CD4-positive, alpha-beta T cell treated with Interleukin-15 for 4 hours (primary cell): ENCODE measurements at regions not wholly inside any gene's neighbourhood (a gene's known extent, or its start where the extent isn't known, plus 50 kb on each side); places are given as distances from the start of the nearest gene placed in this dataset.
"Not testable (repeated sequence)": the region's sequence is repeated elsewhere in the genome, so short reads cannot be mapped to it uniquely, and the experiment has no call there.

Experiments
- DNase-seq: peaks from one replicate; pipeline ENCODE4 v3.0.0-alpha.2; 2020; ENCODE audit warnings: low spot score

DNA sequence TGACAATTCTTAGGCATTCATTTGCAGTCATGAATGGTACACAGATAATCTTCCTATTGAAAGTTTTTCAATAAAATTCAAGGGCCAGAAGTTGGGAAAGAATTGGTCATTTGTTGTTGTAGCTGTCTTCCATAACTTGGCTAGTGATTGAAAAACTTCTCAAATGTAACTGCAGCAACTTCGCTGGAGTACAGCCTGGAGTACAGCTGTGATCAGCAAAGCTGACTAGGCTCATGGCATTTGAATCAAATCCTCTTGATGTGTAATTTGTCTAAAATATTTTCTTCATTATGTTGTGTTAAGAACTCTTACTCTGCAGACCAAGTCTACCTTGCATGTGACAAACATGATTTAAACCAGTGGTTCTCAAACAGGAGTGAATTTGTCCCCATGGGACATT lies 226.5 kb upstream of the STEAP1 start:
- no peak for DNase-seq

DNA sequence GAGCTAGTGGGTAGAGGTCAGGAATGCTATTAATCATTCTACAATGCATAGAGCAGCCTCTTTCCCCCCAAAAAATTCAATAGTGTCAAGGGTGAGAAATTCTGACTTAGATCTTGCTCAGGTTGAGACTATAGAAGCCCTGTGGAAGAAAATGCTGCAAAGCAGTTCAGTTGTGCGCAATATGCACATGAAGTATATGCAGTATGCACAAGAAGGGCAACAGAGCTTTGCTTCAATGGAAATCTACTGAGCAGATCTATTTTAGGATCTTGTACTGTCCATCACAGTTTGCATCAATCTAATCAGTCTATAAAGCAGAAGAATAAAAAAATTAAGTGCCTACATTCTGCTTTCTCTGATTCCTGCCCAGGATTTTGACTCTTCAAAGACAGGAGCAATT lies 225.8 kb upstream of the STEAP1 start:
- DNase-seq = no peak

DNA sequence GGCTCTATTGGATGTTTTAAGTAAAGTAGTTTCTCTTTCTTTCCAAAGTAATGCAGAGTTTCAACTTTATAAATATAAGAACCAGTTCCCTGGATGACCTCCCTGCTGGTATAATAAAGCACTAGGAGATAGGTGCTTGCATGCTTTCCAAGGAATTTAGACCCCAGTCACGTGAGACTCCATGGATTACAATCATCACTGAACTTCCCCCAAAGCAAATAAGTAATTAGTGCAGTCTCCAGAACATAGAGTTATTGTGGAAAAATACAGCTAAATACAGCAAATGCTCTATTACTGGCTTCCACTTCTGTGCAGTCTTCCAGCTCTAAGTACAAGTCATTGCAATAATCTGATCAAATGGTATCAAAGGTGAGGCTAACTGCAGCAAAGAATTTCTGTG lies 220.2 kb upstream of the STEAP1 start:
- DNase-seq = no peak

DNA sequence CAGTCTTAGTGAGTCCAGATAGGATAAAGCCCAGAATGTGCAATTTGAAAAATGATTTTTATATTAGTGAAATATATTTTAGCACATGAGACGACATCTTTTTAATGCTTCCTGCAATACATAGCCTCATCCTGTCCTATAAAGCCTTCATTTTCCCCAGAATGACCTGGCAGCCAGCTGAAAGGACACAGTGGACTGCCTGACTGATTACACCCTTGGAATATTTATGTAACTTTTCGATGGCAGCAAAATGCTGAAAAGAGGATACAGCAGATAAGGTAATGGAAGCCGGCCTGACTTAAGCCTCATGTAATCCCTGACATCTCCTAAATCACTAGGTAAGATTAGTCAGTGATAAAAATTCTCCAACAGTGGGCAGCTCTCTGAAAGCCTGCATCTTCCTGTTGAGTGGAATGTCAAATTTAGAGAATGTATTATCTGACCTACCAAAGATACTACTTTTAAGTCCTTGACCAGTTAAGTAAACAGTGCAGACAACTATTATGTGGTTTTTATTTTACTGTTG lies 210.7 kb upstream of the STEAP1 start:
- DNase-seq = no peak

DNA sequence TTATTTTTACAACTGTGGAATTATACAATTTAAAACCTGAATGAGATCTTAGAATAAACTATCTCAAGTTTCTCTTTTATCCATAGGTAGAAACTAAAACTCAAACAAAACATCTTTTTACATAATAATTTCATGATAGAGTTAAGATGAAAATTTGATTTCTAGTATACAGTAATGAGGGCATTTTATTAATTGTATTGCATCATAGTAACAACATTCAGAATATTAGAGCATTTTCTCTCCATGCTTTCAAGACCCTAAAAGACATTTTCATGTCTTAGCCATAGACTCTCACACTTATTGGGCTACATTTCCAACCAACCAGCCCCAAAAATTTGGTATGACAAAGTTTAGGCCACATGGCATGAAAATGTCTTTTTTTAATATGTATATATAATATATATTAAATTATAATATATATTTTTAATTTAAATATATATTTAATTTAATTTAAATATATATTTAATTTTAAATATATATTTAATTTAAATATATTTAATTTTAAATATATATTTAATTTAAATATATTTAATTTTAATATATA lies 195.7 kb upstream of the STEAP1 start:
- DNase-seq = no peak

DNA sequence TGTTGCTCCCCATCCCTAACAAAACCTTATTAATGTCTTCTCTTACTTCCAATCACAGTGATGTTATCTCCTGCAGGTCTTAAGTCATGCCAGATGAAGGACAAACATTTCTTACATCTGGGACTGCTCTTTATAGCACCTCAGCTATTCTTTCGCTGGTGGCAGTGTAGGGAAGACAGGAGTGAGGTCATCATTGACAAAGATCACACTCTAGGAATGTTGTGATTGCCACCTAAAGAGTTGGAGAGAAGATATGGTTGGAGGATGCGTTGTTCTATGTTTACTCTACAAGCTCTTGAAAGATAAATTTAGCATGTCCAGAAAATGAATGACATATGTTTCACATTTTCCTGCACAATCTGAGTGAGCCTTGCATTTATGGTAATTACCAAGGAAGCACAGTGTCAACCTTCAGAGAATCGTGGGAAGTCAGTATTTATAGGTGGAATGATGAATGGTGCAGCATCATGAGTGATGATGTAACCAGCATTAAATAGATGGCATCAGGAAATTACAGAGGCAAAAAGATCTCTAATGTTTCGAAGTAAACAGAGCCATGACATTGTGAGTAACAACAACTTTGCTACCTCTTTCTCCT lies 188.1 kb upstream of the STEAP1 start:
- DNase-seq = no peak

DNA sequence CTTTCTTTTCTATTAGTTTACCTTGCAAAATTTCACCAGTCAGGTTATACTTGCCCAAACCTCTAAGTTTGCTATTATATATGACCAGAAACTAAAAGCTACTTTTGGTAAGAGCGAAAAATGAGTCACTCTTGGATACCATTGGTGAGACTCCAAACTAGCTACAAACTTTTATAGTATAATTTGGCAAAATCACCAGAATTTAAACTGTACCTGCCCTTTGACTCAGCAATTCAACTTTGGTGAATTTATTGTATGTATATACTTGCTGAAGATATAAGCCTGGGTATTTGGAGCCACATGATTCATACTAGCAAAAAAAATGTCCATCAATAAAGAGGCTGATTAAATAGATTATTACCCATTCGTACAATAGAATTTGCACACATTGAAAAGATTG lies 178.7 kb upstream of the STEAP1 start:
- DNase-seq = no peak

DNA sequence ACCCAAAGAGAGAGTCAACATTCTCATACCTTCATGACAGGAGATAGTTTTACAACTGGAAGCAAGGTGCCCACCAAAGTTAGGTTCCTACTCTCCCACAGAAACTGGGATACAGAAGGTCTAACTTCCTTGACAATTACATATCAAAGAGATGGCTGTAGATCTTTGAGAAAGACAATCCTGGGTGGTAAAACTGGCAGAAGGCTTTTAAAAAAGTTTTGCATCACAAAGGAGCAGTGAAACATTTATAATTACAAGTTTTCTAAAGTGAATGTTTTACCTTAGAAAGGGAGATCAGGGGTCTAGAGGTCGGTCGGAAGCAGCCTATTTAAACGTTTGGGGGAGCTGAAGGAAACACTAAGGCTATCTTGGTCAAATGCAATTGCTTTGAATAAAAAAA lies 166.6 kb upstream of the STEAP1 start:
- DNase-seq = no peak

DNA sequence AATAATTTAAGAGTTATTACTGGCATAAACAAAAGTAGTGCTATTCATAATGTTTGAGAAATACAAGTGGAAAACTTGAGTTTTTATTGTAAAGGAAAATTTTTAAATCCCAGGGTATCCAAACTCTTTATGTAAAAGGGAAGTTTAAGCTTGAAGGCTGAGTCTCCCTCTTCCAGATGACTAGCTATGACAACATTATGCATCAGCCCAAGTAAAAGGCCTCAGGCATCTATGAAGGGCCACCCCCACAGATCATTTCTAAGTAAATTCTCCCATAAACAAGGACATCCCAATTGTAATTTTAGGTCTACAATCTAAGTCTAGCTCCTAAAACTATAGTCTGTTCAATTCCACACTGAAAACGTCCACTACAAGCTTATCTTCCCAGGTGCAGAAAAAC lies 166.2 kb upstream of the STEAP1 start:
- DNase-seq = no peak

DNA sequence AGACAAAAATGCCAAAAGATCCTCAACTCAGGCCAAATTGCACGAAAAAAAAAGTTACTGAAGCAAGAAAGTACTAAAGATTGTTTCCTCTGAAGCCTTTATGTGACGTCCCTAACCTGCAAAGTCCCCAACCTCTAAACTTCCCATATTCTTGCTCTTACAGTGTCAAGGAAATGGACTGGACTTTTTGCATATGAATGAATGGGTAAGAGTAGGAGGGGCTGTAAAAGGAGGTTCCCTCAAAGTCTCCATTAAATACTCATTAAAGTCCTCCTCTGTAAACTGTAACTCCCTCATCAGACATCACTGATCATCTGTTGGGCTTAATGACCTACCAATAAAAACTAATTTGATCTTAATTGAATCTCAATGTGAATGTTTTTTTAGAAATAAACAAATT lies 164.8 kb upstream of the STEAP1 start:
- no peak for DNase-seq

DNA sequence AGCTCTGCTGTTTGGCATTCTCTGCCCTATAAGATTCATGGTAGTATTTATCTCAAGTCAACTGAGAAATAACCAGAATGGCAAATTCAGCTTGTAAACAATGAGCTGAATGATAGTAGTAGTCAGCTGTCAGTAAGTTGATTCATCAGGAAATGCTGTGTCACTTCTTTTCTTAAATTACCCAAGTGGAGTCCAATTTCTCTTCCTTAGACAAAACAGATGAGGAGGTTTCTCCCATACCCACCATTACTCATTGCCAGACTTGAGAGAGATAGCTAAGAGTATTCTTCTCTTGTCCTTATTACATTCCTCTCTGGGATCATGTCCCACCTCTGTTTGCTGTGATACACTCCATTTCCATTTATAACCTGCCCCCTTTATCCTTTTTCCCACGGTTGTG lies 159.8 kb upstream of the STEAP1 start:
- no peak for DNase-seq

DNA sequence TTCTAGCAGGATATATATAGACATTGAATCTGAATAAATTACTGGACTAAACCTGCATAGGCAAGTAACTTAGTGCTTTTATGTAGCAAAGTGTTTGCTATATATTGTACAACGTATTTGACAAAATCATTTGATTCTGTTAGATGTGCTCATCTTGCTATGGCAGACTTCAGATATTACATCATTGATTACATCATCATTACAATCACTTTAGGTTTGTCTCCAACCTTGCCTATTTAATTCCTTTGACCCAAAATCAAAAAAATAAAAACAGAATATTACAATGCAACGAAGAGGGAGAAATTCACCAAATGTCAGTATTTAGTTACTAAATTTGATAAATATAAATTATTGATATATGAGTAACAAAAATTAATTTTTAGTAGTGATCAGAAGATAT lies 155.7 kb upstream of the STEAP1 start:
- DNase-seq = no peak

DNA sequence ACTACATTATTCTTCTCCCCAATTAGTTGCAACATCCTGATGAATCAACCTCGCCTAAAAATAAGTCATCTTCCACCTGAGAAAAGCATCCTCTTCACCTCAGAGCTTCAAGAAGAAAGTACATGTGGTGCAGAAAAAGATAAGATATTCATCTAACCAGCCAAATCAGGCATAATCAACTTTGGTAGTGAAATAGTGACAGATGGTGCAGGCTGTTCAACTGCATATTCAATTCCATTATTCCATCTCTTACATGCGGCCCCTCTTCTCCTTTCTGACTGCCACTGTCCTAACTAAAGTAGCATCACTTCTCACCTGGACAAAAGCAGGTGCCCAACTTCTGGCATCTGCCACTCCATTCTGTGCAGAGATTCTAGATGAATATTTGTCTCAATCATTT lies 148.4 kb upstream of the STEAP1 start:
- DNase-seq = no peak

DNA sequence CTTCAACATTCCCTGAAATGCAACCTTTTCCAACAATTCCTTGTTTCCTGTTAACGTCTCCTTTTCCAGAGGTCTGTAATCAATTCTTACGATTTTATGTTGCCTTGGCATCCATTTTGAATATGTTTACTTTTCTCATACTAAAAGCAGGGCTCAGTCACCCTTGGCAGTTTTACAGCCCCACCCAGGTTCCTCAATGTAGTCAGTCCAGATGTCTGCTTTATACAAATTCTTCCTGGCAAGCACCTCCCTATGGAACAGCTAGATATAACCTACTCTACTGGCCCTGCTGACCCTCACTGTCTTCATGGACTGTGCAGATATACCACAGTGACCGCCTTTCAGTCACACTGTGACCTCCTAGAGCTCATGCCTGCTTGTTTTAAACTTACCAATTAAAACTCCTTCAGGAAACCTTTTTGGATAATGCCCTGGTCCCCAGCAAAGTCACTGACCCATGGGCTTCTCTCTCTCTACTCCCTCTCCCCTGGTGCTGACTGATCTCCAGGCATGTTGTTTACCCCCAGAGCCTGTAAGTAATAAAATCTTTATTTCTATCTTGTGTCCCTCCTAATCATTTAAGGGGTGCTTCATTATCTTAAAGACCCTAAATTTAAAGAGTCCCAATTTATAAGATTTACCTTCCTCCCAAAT lies 147.1 kb upstream of the STEAP1 start:
- DNase-seq = no peak

DNA sequence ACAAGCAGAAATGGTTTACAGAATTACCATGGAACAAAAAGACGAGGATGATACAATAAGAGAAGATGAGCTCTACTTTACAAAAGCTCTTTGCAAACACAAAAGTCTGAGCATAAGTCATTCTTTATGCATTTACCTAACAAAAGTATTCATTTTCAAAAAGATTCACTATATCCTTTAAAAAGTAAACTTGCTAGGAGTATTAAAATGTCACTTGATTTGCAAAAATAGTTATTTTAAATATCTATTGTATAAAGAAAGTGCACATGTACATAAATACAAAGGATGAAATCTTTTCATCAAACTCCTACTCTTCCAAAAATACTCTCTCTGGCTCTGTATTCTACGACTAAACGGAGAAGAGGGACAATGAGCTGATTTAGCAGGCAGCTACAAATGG lies 146.4 kb upstream of the STEAP1 start:
- DNase-seq = no peak

DNA sequence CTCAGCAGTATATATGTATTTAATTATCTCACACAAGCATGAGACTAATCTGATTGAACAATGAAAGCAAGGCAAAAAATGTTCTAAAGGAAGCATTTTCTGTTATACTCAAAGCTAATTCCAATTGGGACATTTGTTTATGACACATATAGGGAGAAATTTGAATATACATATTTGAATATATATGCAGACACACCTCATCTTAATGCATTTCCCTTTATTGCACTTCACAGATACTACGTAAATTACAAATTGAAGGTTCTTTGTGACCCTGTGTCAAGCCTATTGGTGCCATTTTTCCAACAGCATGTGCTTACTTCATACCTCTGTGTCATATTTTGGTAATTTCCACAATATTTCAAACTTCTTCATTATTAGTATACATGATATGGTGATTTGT lies 132.1 kb upstream of the STEAP1 start:
- DNase-seq = no peak

DNA sequence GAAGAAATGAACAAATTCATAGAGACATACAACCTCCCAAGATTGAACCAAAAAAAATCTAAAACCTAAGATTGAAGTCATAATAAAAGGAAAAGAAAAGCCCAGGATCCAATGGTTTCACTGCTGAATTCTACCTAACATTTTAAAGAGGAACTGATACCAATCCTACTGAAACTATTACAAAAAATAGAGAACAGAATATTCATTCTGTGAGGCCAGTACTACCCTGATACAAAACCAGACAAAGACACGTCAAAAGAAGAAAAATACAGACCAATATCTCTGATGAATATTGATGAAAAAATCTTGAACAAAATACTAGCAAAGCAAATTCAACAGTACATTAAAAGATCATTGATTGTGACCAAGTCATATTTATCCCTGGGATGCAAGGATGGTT lies 128.5 kb upstream of the STEAP1 start:
- no peak for DNase-seq

DNA sequence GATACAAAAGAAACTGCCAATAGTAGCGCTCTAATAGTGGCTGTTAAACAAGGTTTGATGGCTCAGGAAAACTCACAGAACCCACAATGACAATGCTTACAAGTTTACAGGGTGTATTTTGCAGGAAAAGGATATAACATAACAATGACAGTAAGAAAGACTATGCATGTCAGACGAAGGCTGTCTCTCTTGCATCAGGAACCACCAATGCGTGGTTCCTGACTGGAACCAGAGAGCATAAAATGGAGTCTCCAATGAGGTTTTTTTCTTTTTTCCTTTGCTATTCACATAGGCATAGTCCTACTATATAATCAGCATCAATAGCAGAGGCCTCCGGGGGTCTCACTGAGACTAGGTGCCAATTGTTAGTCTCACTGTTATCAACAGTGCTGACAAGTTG lies 120.4 kb upstream of the STEAP1 start:
- DNase-seq = no peak

DNA sequence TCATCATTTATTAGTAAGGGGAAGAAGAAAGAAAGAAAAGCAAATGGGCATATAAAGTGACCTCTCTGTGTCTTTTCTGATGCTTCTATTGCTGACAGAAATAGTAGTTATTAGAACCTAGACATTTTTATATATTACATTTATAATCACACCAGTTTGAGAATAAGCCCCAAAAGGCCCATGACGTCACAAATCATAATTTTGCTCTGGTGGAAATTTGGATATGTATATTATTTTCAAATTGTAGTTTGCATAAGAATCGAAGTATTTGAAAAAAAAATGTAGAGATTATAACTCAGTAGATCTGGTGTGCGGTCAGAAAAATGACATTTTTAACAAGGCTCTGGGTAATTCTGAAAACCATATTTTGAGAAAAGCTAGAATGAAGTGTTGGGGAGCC lies 101.2 kb upstream of the STEAP1 start:
- no peak for DNase-seq

DNA sequence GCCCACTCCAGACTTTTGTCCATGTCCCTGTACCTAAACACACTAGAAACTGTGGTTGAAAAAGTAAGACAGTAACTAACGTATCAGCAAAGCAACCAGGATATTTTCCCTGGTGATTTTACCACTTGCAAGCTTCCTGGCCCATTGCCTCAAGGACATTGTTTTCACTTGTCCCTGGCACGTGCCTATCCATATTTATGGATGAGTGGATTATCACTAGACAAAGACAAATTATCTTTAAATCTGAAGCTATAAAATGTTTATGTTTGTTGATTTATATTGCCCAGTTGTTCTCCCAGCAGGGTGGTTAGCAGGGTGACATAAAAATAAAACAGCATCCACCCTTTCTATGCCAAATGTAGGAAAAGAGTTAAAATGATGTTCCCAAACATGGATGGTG lies 93.2 kb upstream of the STEAP1 start:
- DNase-seq = no peak

DNA sequence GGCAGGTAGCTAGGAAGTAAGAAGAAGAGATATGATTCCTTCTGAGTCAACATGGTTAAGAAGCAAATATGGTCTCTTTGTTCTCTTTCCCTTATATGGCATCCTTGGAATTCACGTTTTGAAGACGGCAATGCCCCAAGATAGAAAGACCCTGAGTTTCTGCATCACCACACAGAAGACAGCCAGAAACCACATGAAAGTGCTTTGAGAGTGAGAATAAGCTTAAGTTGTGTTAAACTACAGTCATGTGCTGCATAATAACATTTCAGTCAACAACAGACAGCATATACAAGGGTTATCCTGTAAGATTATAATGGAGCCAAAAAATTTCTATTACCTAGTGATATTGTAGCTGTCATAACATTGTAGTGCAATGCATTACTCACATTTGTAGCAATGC lies 89.9 kb upstream of the STEAP1 start:
- no peak for DNase-seq

DNA sequence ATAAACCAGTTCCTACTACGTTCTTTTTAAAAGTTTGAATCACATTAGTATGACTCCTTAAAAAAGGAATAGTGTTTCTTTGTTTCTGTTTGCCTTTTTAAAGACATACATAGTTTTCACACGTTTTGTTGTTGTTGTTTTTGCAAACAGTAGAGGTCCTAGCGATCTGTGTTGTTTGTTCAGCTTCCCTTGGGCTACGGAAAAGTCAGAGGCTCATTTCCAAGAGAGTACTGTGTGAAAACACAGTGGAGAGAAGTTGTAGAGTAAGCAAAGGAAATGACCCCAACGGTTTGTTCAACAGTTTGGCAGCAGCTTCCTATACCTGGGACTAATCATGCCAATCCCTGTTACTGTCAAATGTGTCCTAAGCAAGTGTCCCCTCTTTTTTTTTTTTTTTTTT lies 87.1 kb upstream of the STEAP1 start:
- DNase-seq = no peak

DNA sequence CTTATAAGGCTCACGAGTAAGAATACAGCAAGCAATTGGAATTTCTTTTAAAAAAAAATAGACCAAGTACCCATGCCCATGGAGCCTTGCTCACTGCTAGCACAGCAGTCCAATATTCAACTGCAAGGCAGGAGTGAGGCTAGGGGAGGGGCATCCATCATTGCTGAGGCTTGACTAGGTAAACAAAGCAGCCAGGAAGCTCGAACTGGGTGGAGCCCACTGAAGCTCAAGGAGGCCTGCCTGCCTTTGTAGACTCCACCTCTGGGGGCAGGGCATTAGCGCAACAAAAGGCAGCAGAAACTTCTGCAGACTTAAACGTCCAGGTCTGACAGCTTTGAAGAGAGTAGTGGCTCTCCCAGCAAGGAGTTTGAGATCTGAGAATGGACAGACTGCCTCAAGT lies 84.0 kb upstream of the STEAP1 start:
- DNase-seq = not testable (repeated sequence)

DNA sequence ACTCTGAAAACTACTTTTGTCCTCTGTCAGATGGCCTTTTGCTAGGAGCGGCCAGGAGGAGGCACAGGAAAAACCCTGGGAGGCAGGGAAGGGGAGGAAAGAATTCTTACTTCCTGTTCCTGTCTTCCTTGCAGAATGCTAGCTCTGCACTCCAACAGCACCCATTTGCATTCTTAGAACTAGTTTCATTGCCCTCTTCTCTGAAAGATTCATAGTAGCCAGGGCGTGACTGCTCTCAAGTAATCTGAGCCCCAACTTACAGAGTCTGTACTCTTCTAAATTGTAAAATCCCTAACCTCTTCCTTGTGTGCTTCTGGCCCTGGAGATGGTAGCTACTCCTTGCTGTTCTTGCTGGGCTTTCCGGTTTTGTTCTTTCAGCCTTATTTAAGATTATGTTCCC lies 75.3 kb upstream of the STEAP1 start:
- no peak for DNase-seq
